Tibial nerve (tissue), 4 donors: ENCODE measurements at regions not wholly inside any gene's neighbourhood (a gene's known extent, or its start where the extent isn't known, plus 50 kb on each side); places are given as distances from the start of the nearest gene placed in this dataset.

ENCODE experiments used
- EP300 ChIP-seq, 2 donors: sonication (generic); formaldehyde crosslinking; IDR thresholded peaks; one replicate each; pipeline ENCODE4 v1.6.1; 2017; ENCODE audit warnings: antibody characterized with exemption in 2 of 2, mild to moderate bottlenecking in 1 of 2
- POLR2A ChIP-seq, 2 donors: fragments of 450-650 bp; IDR thresholded peaks; one replicate each; pipeline ENCODE4 v1.6.1; 2017; ENCODE audit warnings: antibody characterized with exemption in 2 of 2, mild to moderate bottlenecking in 2 of 2, moderate library complexity in 2 of 2
- TF ChIP-seq, protein P1 (sequence below), 5 experiments: fragments of 200-600 bp in 3 of 5; fragments of 450-650 bp in 2 of 5; sonication (generic) in 3 of 5; IDR thresholded peaks; one replicate each; pipeline ENCODE4 v1.5.1; 2016 to 2019; ENCODE audit warnings: antibody characterized with exemption in 5 of 5, mild to moderate bottlenecking in 3 of 5, moderate library complexity in 2 of 5

GRCh38 chr2:193520709-193521458 is 1326.2 kb upstream of the TMEFF2 start:
- TF ChIP-seq POLR2A (IDR thresholded peaks at IDR 0.05) = no peak
- TF ChIP-seq, protein P1, sequence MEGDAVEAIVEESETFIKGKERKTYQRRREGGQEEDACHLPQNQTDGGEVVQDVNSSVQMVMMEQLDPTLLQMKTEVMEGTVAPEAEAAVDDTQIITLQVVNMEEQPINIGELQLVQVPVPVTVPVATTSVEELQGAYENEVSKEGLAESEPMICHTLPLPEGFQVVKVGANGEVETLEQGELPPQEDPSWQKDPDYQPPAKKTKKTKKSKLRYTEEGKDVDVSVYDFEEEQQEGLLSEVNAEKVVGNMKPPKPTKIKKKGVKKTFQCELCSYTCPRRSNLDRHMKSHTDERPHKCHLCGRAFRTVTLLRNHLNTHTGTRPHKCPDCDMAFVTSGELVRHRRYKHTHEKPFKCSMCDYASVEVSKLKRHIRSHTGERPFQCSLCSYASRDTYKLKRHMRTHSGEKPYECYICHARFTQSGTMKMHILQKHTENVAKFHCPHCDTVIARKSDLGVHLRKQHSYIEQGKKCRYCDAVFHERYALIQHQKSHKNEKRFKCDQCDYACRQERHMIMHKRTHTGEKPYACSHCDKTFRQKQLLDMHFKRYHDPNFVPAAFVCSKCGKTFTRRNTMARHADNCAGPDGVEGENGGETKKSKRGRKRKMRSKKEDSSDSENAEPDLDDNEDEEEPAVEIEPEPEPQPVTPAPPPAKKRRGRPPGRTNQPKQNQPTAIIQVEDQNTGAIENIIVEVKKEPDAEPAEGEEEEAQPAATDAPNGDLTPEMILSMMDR (IDR thresholded peaks at IDR 0.05) = no peak
- no peak for TF ChIP-seq EP300 (IDR thresholded peaks at IDR 0.05)
